HG02973 (cell line): ENCODE measurements at regions not wholly inside any gene's neighbourhood (a gene's known extent, or its start where the extent isn't known, plus 50 kb on each side); places are given as distances from the start of the nearest gene placed in this dataset.
A peak's percentile ranks its signal among the peaks of the same experiment; 100 is the strongest.
"Not testable (repeated sequence)": the region's sequence is repeated elsewhere in the genome, so short reads cannot be mapped to it uniquely, and the experiment has no call there.

Experiments used
- ATAC-seq: cut with Tn5 transposase; IDR thresholded peaks from one replicate; pipeline ENCODE4 v1.9.1; 2021; ENCODE audit warnings: moderate library complexity; ENCODE audit not compliant: unreplicated experiment

- ATAC-seq: no peak
Observed at GRCh38 chr5:67817652-67818051, 397.9 kb upstream of the PIK3R1 start.

GRCh38 chr5:67816456-67816855 is 399.1 kb upstream of the PIK3R1 start:
- ATAC-seq: no peak

- ATAC-seq: no peak
Observed at GRCh38 chr5:67815455-67816391, 399.8 kb upstream of the PIK3R1 start.

DNA sequence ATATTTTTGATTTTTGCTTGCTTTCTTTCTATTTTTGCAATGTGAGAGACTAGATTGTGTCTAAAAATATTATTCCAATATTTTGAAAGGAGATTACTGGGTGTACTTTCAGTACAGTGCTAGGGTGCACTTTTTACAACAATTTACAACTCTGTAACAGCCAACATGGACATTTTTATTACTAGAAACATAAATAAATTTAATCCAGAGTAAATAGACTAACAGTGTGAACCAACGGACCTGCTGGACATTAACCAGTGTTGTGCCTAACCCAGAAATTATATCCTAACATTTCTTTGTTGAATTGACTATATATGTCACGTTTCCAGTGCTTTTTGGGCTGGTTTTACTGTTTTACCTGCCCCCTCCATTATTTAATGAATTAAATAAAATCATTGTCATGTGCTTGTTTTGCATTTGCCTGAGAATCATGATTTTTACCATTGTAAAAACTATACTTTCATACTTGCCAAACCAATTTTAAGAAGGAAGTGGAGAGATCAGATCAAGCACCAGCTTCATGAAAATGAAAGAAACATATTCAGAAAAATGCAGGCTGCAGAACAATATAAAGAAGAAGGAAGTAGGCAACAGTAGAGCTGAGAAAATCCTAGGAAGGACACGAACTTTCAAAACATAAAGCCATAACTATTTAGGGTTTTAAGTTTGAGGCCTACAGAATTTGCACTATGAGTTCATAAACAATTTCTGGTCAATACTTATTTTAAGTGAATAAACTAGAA is 400.8 kb upstream of the PIK3R1 start:
- no peak for ATAC-seq

DNA sequence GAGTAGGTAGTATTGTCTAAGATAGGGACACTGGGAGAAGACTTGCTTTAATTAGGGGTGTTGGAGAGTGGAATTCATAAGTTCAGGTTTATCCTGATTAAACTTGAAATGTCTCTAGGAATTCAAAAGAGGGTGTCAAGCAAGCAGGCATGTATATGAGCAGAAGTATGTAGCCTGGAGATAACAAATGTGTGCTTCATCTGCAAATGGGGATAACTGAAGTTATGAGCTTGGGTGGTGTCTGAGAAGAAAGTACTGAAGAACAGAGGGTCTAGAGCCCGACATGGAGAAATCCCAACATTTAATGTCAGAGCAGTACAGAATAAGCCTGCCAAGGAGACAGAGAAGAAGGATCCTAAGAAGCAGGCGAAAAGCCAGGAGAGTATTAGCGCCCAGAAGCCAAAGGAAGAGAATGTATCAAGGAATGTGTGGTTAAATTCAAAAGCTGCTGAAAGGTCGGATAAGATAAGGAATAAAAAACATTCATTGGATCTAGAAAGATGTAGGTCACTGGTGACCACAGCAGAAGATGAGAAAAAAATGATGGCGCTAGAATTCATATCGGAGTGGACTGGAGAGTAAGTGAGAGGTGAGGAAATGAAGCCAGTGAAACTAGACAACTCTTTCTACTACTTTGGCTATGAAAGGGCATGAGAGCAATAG is 401.5 kb upstream of the PIK3R1 start:
- no peak for ATAC-seq

GRCh38 chr5:67809589-67809988 is 406.0 kb upstream of the PIK3R1 start:
- ATAC-seq: no peak

- ATAC-seq: no peak
Observed at GRCh38 chr5:67808340-67808739, 407.2 kb upstream of the PIK3R1 start.

- ATAC-seq: peak; percentile 50
Observed at GRCh38 chr5:67807439-67807888, 408.1 kb upstream of the PIK3R1 start.

DNA sequence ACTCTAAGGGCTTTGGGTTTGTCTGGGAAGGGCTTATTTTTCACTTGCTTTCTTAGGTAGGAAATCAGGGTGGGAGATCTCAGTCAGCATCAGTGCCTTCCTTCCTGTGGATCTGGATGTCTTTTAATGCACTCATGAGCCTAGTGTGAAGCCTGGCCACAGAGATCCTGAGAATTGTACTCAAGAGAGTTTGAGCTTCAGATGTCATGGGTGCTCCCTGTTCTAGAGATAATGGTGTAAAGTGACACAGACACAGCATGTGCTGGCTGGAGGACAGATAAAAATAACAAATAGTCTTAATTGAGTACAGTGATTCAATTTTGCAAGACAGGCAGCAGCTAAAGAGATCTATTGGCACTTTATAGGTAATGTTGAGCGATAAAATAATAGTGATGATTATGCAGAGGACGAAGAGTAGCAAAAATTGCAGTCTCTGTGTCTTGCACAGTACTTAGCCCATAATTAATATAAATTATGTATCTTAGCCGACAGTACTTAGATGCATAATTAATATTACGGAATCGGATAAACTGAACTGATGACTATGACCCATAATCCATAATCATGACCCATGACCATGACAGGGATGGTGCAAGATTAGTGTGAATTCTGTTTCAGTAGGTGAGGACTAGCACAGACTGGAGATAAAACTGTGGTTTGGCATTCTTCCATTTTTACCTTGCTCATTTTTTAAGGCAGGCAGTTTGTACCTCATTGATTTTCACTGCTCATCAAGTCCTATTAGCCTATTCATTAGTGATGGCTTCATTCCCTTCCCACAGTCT is 408.7 kb upstream of the PIK3R1 start:
- no peak for ATAC-seq

DNA sequence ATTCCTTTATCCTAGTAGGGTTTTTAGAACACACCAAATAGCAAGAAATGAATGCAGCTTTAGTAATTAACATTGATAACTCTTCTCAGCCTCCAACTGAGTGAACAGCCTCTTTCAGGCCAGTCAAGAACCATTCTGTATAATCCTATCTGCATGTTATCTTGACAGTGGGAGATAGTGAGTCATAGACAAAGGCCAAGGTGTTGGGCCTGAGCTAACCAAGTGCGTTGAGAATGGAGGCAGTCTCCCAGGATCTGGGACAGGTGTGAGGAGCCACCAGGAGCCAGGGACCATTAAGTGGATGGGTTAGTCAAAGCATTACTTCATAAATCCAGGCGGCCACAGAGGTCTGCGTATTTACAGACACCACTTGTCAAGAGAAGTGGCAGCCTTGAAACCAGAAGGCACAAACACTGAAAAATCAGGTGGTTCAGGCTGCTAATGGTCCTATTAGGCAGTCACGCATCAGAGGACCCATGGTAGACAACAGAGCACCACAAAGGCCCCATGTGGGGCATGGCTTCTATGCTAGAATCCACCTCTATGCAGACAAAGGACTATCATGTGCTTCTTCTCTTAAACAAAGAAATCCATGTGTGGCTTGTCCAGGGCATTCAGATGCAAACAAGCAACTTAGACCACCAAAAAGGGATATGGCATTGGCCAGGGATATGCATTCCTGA is 409.7 kb upstream of the PIK3R1 start:
- no peak for ATAC-seq

DNA sequence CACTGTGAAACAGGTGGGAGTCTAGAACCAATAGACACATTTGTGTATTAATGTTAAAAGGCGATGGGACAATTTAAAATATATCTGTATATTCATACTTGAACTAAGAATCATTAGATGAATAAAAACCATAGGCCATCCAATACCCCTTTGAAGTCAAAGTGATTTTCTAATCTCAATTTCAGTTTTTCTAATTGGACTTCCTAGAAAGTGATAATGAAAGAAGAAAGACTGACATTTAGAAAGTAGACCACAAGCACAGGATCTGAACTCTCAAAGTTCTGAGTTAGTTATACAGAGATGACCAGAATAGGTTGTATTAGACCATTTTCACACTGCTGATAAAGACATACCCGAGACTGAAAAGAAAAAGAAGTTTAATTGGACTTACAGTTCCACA is 412.8 kb upstream of the PIK3R1 start:
- peak; percentile 79 for ATAC-seq

DNA sequence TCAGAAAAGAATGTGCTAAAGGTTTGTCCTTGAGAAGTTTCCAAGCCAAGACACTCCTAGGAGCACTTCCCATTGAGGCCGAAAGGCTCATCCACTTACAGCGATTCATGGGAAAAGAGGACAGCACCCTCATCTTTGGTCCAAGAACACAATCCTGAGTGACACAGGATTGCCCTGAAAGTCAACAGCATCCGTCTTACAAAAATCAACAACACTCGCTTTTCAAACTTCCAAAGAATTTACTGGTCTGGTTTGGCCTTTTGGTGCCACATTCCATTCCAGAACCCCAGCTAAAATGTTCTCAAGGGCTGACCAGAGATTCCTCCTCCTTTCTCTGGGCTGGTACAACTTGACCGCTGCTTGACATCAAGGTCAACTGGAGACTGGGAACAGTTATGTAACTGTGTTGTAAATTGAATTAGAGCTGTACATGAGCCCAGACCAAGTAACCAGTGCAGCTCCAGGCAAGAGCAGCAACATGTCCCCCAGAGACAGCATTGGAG is 415.8 kb upstream of the PIK3R1 start:
- no peak for ATAC-seq

DNA sequence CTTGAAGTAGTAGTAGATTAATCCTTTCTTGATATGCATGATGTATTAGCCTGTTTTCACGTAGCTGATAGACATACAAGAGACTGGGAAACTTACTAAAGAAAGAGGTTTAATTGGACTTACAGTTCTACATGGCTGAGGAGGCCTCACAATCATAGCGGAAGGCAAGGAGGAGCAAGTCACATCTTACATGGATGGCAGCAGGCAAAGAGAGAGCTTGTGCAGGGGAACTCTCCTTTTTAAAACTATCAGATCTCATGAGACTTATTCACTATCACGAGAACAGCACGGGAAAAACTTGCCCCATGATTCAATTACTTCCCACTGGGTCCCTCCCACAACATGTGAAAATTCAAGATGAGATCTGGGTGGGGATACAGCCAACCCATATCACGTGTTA is 417.1 kb upstream of the PIK3R1 start:
- not testable (repeated sequence) for ATAC-seq

- ATAC-seq: no peak
Observed at GRCh38 chr5:67795781-67796477, 419.6 kb upstream of the PIK3R1 start.

GRCh38 chr5:67793966-67794365 is 421.6 kb upstream of the PIK3R1 start:
- no peak for ATAC-seq

DNA sequence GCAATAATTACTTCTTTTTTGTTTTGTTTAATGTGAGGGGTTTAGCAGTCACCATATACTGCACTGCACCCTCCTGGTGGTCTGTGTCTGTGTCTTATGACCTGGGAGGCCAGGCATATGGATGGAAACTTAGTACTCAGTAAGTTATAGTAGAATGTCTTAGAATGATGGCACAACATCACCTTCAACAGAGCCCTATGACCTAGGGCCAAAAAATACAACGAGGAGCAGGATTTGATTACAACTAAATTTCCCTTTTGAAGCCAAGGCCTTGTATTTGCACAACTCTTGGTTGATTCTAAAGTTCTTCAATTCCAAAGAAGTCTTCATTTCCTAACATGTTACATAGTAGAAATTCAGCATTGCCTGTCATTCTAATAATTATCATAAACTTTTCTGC is 422.1 kb upstream of the PIK3R1 start:
- no peak for ATAC-seq

DNA sequence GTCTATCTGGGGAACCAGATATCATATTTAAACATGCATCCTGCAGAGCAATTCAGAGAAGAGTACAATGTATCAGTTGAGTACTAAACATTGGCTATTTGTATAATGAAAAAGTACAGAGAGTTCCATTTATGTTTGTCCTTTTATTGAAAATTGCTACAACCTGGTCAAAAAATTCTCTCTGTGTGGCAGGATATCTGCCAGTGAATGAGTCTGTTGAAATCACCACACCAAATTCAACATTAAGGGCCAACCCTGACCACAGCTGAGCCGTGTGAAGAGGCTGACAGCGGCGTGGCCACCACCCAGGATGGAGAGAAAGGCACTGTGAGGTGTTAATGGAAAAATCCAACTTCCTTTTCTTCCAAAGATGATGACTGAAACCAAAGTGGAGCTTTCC is 422.7 kb upstream of the PIK3R1 start:
- no peak for ATAC-seq

DNA sequence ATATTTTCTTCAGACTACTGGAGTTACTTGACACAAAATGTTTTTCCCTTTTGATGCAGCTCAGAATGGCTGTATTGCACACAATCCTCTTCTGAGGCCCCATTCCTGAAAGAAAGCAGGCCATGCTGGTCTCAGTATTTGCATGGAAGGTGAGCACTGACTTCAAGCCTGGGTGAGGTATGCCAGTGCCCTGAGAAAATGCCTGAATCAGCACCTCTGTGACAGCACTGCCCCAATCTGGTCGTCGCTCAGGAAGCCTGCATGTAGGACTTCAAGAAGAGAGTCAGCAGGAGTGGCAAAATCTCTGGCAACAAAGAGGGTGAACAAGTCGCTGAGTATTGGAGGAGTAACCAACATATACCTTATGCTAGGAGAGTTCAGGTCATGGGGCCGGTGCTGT is 425.2 kb upstream of the PIK3R1 start:
- ATAC-seq: no peak

- ATAC-seq: not testable (repeated sequence)
Observed at GRCh38 chr5:67779893-67780623, 435.5 kb upstream of the PIK3R1 start.
